K562 (cell line): ENCODE measurements at regions not wholly inside any gene's neighbourhood (a gene's known extent, or its start where the extent isn't known, plus 50 kb on each side); places are given as distances from the start of the nearest gene placed in this dataset.

Experiments used
- ATAC-seq: fragments of 200-7000 bp; cut with Tn5 transposase; 3 replicates; pipeline ENCODE4 v1.9.1; 2020; ENCODE audit warnings: moderate library complexity
- BruUV-seq: library from RNA; stranded (reverse); fragments of 400-500 nt; replicated peaks from 2 replicates; lab custom pipeline; 2021; lab: Mats Ljungman, UMichigan
- CTCF ChIA-PET: fragments of 300-600 bp; formaldehyde crosslinking; extraction: SDS; loops from one replicate; lab custom pipeline; 2021; ENCODE audit warnings: low intra/inter-chr PET ratio; lab: Yijun Ruan, JAX
- POLR2A ChIA-PET: fragments of 300-600, 350-650 bp; sonication (Branson Sonifier 250); formaldehyde crosslinking; extraction: SDS; loops from one replicate; lab custom pipeline; 2021; ENCODE audit warnings: antibody characterized with exemption, inconsistent platforms; lab: Yijun Ruan, JAX
- DNase-seq, 4 experiments: peaks; one replicate each; pipeline versions ENCODE4 v3.0.0 to v3.0.0-alpha.2; 2011 to 2018; ENCODE audit warnings: low spot score in 3 of 4, mixed read lengths in 3 of 4; ENCODE audit errors: extremely low read depth in 1 of 4
- FAIRE-seq: peaks from 2 replicates; lab custom pipeline; 2011; peaks lifted over from hg19 to GRCh38; lab: Jason Lieb, UNC
- H2AFZ ChIP-seq: 2 replicates; pipeline ENCODE4 v1.6.0; 2011; ENCODE audit warnings: low read depth, low read length, control low read depth, inconsistent platforms
- H3K27ac ChIP-seq: fragments of 200-600 bp; 3 replicates; pipeline ENCODE4 v1.8.0; 2011; ENCODE audit warnings: low read depth, mild to moderate bottlenecking, control low read depth, inconsistent platforms, low read length, moderate library complexity, mixed read lengths; ENCODE audit errors: extremely low read depth
- H3K27me3 ChIP-seq, 2 experiments: fragments of 300-600 bp in 1 of 2; 2 replicates in 1 of 2; 3 replicates in 1 of 2; pipeline versions ENCODE4 v1.6.0 to v1.8.0; 2011; ENCODE audit warnings: inconsistent platforms in 2 of 2, low read length in 2 of 2, mild to moderate bottlenecking in 1 of 2, mixed read lengths in 1 of 2, moderate library complexity in 1 of 2; ENCODE audit not compliant: control insufficient read depth in 2 of 2, insufficient read depth in 2 of 2
- H3K36me3 ChIP-seq: fragments of 300-600 bp; 3 replicates; pipeline ENCODE4 v1.8.0; 2011; ENCODE audit warnings: mild to moderate bottlenecking, low read length, inconsistent platforms; ENCODE audit not compliant: control insufficient read depth, insufficient read depth
- H3K4me1 ChIP-seq, 2 experiments: fragments of 200-600 bp in 1 of 2; replicated peaks in 1 of 2; 2 replicates in 1 of 2; 3 replicates in 1 of 2; pipeline versions ENCODE4 v1.5.1 to v1.8.0; 2011; ENCODE audit warnings: inconsistent platforms in 2 of 2, low read length in 2 of 2, mild to moderate bottlenecking in 1 of 2, mixed read lengths in 1 of 2, moderate library complexity in 1 of 2; ENCODE audit not compliant: control insufficient read depth in 2 of 2, insufficient read depth in 2 of 2
- H3K4me2 ChIP-seq: 2 replicates; pipeline ENCODE4 v1.6.1; 2011; ENCODE audit warnings: low read length, control low read depth, inconsistent platforms, mixed read lengths; ENCODE audit not compliant: insufficient read depth
- H3K4me3 ChIP-seq: fragments of 200-600 bp; sonication (generic), shearing (Covaris generic); 2 replicates; pipeline ENCODE4 v1.5.1; 2016; ENCODE audit warnings: control low read depth, inconsistent platforms
- H3K79me2 ChIP-seq: fragments of 200-600 bp; 3 replicates; pipeline ENCODE4 v1.8.0; 2011; ENCODE audit warnings: low read length, inconsistent platforms; ENCODE audit not compliant: control insufficient read depth, insufficient read depth
- H3K9ac ChIP-seq, 2 experiments: 2 replicates each; pipeline versions ENCODE4 v1.6.0 to v1.6.1; 2011; ENCODE audit warnings: low read depth in 2 of 2, low read length in 2 of 2, control low read depth in 1 of 2, inconsistent platforms in 1 of 2, mild to moderate bottlenecking in 1 of 2, mixed read lengths in 1 of 2; ENCODE audit not compliant: insufficient read depth in 1 of 2
- H3K9me1 ChIP-seq: one replicate; pipeline ENCODE4 v1.6.0; 2011; ENCODE audit warnings: inconsistent platforms, mild to moderate bottlenecking, low read length, moderate library complexity; ENCODE audit not compliant: control insufficient read depth, insufficient read depth
- H3K9me3 ChIP-seq: replicated peaks from 2 replicates; pipeline ENCODE4 v1.5.1; 2011; ENCODE audit warnings: low read depth, low read length, inconsistent platforms; ENCODE audit not compliant: control insufficient read depth, insufficient read depth
- H4K20me1 ChIP-seq: replicated peaks from 2 replicates; pipeline ENCODE4 v1.6.1; 2011; ENCODE audit warnings: low read length, inconsistent platforms, mixed read lengths; ENCODE audit not compliant: control insufficient read depth, insufficient read depth
- EGR1 ChIP-seq: fragments of 450-650 bp; conservative IDR thresholded peaks from 2 replicates; pipeline ENCODE4 v1.6.1; 2017; ENCODE audit warnings: mild to moderate bottlenecking
- EHMT2 ChIP-seq: fragments of 450-650 bp; IDR thresholded peaks from 2 replicates; pipeline ENCODE4 v1.6.1; 2018; ENCODE audit warnings: antibody characterized with exemption
- NCOA6 ChIP-seq: fragments of 450-650 bp; IDR thresholded peaks from 2 replicates; pipeline ENCODE4 v1.6.1; 2017; ENCODE audit warnings: mild to moderate bottlenecking
- PPARD ChIP-seq: fragments of 250-450 bp; sonication (Bioruptor Pico); IDR thresholded peaks from 2 replicates; pipeline ENCODE4 v1.8.0; 2022; ENCODE audit warnings: inconsistent platforms, mild to moderate bottlenecking, moderate library complexity
- SPI1 ChIP-seq: IDR thresholded peaks from 2 replicates; pipeline ENCODE4 v1.6.1; 2011; ENCODE audit warnings: low read depth, low read length, control low read depth, borderline replicate concordance
- WGBS: fragments of 100-300 bp; shearing (Covaris generic); methylation state at CpG from one replicate; pipeline ENCODE4 v1.1.6; 2016; ENCODE audit warnings: low coverage, mixed read lengths; ENCODE audit not compliant: insufficient coverage; ENCODE audit errors: missing lambda C conversion rate; 5-methylcytosine and 5-hydroxymethylcytosine counted together
- in situ Hi-C: fragments of 300-500 bp; cut with MboI; formaldehyde crosslinking; loops from 4 replicates; pipeline ENCODE4 v1.15.0; 2018; ENCODE audit warnings: inconsistent platforms, mixed read lengths
- intact Hi-C: fragments of 100-400 bp; cut with micrococcal nuclease; formaldehyde crosslinking; loops from 2 replicates; pipeline ENCODE4 v1.14.2; 2022
- TF ChIP-seq, protein P1 (sequence below): IDR thresholded peaks from 2 replicates; pipeline ENCODE4 v1.6.1; 2016; ENCODE audit warnings: missing genetic modification characterization, missing compliant biosample characterization

DNA sequence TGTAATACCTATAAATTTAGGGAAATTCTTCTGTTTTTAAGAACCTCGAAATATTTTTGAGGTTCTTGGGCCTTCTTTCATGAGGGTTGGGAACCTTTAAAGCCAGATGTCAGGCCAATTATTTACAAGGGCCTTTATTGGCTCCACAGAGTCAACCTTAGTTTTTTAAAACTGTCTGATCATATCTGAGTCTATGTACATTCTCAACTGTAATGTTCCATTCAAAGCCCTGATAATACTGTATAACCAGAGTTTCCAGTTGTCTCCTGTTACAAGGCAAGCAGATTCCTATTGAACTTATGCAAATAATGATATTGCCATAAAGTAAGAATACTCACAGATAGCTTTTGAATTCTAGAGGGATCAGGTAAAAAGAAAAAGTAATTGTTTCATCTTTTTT lies 545.5 kb downstream of the EPM2A start (continued):
- TF ChIP-seq PPARD (CRISPR knock-in tag) (no peak), NCOA6 (no peak)
- TF ChIP-seq, protein P1, sequence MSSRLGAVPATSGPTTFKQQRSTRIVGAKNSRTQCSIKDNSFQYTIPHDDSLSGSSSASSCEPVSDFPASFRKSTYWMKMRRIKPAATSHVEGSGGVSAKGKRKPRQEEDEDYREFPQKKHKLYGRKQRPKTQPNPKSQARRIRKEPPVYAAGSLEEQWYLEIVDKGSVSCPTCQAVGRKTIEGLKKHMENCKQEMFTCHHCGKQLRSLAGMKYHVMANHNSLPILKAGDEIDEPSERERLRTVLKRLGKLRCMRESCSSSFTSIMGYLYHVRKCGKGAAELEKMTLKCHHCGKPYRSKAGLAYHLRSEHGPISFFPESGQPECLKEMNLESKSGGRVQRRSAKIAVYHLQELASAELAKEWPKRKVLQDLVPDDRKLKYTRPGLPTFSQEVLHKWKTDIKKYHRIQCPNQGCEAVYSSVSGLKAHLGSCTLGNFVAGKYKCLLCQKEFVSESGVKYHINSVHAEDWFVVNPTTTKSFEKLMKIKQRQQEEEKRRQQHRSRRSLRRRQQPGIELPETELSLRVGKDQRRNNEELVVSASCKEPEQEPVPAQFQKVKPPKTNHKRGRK (tag) = no peak

DNA sequence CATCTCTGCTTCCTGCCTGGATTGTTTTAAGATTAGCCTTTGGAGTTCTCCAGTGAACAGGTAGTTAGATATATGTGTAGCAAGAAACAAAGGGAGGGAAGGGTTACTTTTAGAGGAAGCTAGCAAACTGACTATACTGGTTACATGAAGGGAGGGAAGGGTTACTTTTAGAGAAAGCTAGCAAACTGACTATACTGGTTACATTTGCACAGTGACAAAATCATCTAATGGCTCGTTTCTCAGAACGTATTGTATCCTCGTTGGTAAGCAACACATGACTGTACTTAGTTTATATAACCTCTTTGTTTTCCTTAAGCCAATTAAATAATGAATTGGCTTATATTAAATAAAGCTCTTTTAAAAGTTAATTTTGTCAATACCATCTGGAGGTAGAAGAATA lies 540.9 kb downstream of the EPM2A start:
- no peak overlapping the region for H3K4me3 ChIP-seq
- no peak for TF ChIP-seq EGR1
- no peak for TF ChIP-seq SPI1
- no peak for TF ChIP-seq EHMT2
- TF ChIP-seq, all 486 proteins: peak for 0
- Histone ChIP-seq H3K4me2 (no peak overlapping the region), H3K27ac (no peak overlapping the region), H3K27me3 (no peaks in the 10 kb centered on the region), H3K4me1 (no peaks in the 10 kb centered on the region), H3K9me1 (no peaks in the 10 kb centered on the region), H4K20me1 (no peaks in the 10 kb centered on the region), H2AFZ (no peak overlapping the region), H3K79me2 (no peaks in the 10 kb centered on the region), H3K36me3 (no peaks in the 10 kb centered on the region), H3K9me3 (no peaks in the 10 kb centered on the region), H3K9ac (no peak overlapping the region)
- DNase-seq = no peak
- FAIRE-seq = no peak
- intact Hi-C loops = no loop called here
- 0% methylated on average over 3 of the region's 3 CpGs for WGBS
- ChIA-PET CTCF (no interaction called here), POLR2A (interaction anchor here (0.6 kb wide), 1 partner anchor 313 kb away, joined by 4 read pairs; no protein-coding TSS in a partner anchor)
- ATAC-seq = no peak
- BruUV-seq = no TSS peak
- in situ Hi-C loops = no loop called here
